ENCODE measurements at regions not wholly inside any gene's neighbourhood (a gene's known extent, or its start where the extent isn't known, plus 50 kb on each side); places are given as distances from the start of the nearest gene placed in this dataset.

- H3K4me2 ChIP-seq (ENCODE audit: control insufficient read depth, extremely low read depth, insufficient read depth, low read depth, low read length), result no peak overlapping the region
- DNase-seq (ENCODE audit: low read depth, low spot score) (no peak), FAIRE-seq (no peak)
- no peaks in the 10 kb centered on the region for H3K9me3 ChIP-seq (ENCODE audit: control insufficient read depth, low read depth, low read length)
- H3K36me3 ChIP-seq (ENCODE audit: control insufficient read depth in 2 of 2, extremely low read depth in 1 of 2, insufficient read depth in 2 of 2, low read length in 2 of 2), result no peaks in the 10 kb centered on the region
- no peak overlapping the region for H3K27ac ChIP-seq (ENCODE audit: control insufficient read depth, insufficient read depth, low read length)
- no peak overlapping the region for H3K4me3 ChIP-seq (ENCODE audit: control insufficient read depth in 2 of 3, extremely low read depth in 1 of 3, insufficient read depth in 2 of 3, low read depth in 1 of 3, low read length in 3 of 3)
- no peaks in the 10 kb centered on the region for H3K79me2 ChIP-seq (ENCODE audit: control insufficient read depth, insufficient read depth, low read length)
- dilution Hi-C loops (cut with MboI; ENCODE audit: extremely low pct_ligation_motif_present, low sequenced_read_pairs), result no loop called here
- H3K4me1 ChIP-seq (ENCODE audit: control insufficient read depth, extremely low read depth, insufficient read depth, low read length), result no peaks in the 10 kb centered on the region
- H3K9ac ChIP-seq (ENCODE audit: control insufficient read depth, extremely low read depth, insufficient read depth, low read length), result no peak overlapping the region
- TF ChIP-seq EZH2 (IDR thresholded peaks at IDR 0.05; ENCODE audit: low read length) (no peak), CTCF (optimal IDR thresholded peaks at IDR 0.05 in 1 of 3, IDR thresholded peaks at IDR 0.05 in 1 of 3, conservative IDR thresholded peaks at IDR 0.05 in 1 of 3; ENCODE audit: extremely low read depth in 1 of 3, insufficient read depth in 2 of 3, low read length in 3 of 3) (no peak)
- no peaks in the 10 kb centered on the region for H4K20me1 ChIP-seq (ENCODE audit: control insufficient read depth, extremely low read depth, insufficient read depth, low read length)
- H2AFZ ChIP-seq (ENCODE audit: control insufficient read depth, low read length), result no peak overlapping the region
- no peaks in the 10 kb centered on the region for H3K9me1 ChIP-seq (ENCODE audit: control insufficient read depth, extremely low read depth, insufficient read depth, low read length)
- H3K27me3 ChIP-seq (ENCODE audit: control insufficient read depth, extremely low read depth, insufficient read depth, low read length), result no peaks in the 10 kb centered on the region
These were observed 78.4 kb downstream of the DAD1 start for GRCh38 chr14:22510527-22511110.

- Histone ChIP-seq H3K36me3 (ENCODE audit: control insufficient read depth in 2 of 2, extremely low read depth in 1 of 2, insufficient read depth in 2 of 2, low read length in 2 of 2) (no peaks in the 10 kb centered on the region), H3K27me3 (ENCODE audit: control insufficient read depth, extremely low read depth, insufficient read depth, low read length) (no peaks in the 10 kb centered on the region), H4K20me1 (ENCODE audit: control insufficient read depth, extremely low read depth, insufficient read depth, low read length) (no peaks in the 10 kb centered on the region), H3K79me2 (ENCODE audit: control insufficient read depth, insufficient read depth, low read length) (no peaks in the 10 kb centered on the region), H3K4me3 (ENCODE audit: control insufficient read depth in 2 of 3, extremely low read depth in 1 of 3, insufficient read depth in 2 of 3, low read depth in 1 of 3, low read length in 3 of 3) (no peak overlapping the region), H3K27ac (ENCODE audit: control insufficient read depth, insufficient read depth, low read length) (no peak overlapping the region), H3K9me1 (ENCODE audit: control insufficient read depth, extremely low read depth, insufficient read depth, low read length) (no peaks in the 10 kb centered on the region), H3K9me3 (ENCODE audit: control insufficient read depth, low read depth, low read length) (no peaks in the 10 kb centered on the region), H2AFZ (ENCODE audit: control insufficient read depth, low read length) (no peak overlapping the region), H3K9ac (ENCODE audit: control insufficient read depth, extremely low read depth, insufficient read depth, low read length) (no peak overlapping the region), H3K4me2 (ENCODE audit: control insufficient read depth, extremely low read depth, insufficient read depth, low read depth, low read length) (no peak overlapping the region), H3K4me1 (ENCODE audit: control insufficient read depth, extremely low read depth, insufficient read depth, low read length) (no peaks in the 10 kb centered on the region)
- dilution Hi-C loops (cut with MboI; ENCODE audit: extremely low pct_ligation_motif_present, low sequenced_read_pairs), result no loop called here
- TF ChIP-seq CTCF (optimal IDR thresholded peaks at IDR 0.05 in 1 of 3, IDR thresholded peaks at IDR 0.05 in 1 of 3, conservative IDR thresholded peaks at IDR 0.05 in 1 of 3; ENCODE audit: extremely low read depth in 1 of 3, insufficient read depth in 2 of 3, low read length in 3 of 3) (no peak), EZH2 (IDR thresholded peaks at IDR 0.05; ENCODE audit: low read length) (no peak)
- FAIRE-seq, result no peak
- DNase-seq (ENCODE audit: low read depth, low spot score), result no peak
These were observed 79.2 kb downstream of the DAD1 start for GRCh38 chr14:22509751-22510300.
